LHCN-M2 (cell line): ENCODE measurements at regions not wholly inside any gene's neighbourhood (a gene's known extent, or its start where the extent isn't known, plus 50 kb on each side); places are given as distances from the start of the nearest gene placed in this dataset.

Experiments used
- DNase-seq: peaks from one replicate; pipeline ENCODE4 v3.0.0-alpha.2; 2012; ENCODE audit warnings: low read depth

DNA sequence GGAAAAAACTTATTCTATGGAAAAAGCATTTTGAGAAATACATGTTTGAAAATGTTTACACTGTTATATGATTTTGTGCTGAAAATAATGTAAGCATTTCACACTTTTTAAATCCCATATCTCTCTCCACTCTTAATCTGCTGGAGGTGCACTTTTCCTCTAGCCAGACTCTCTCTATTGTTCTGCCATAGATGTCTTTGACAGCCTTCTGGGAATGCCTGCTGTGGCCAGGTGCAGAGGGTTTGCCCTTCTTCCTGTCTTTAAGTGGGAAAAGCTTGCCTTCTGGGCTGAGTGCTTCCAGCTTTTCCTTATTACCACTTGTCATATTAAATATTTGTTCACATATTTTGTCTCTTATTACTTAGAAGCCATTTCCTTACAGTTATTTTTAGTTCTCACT, 60.1 kb upstream of the PPM1H start:
- DNase-seq, result no peak

DNA sequence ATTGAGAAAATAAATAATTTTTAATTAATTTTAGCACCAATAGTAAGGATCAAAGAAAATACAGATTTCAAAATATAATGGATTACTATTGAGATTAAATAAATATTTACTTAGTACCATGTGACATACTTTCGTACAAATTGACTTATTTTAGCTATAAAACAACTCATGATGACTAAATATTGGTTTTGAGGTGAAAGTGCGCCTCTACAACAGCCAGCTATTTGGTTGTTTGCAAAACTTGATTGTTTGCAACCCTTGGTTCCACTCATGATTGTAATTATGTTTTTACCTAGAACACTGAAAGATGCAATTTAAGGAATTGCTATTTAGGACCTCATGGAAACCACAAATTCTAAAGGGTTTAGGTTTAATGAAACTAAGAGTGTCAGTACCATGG, 51.9 kb upstream of the PPM1H start:
- no peak for DNase-seq
